SK-N-SH treated with all-trans-retinoic acid at 6 μM for 48 hours (cell line): ENCODE measurements at regions not wholly inside any gene's neighbourhood (a gene's known extent, or its start where the extent isn't known, plus 50 kb on each side); places are given as distances from the start of the nearest gene placed in this dataset.

Experiments used
- ATAC-seq: fragments of 200-7000 bp; cut with Tn5 transposase; 3 replicates; pipeline ENCODE4 v1.9.1; 2020; ENCODE audit warnings: mild to moderate bottlenecking, moderate library complexity
- ARNTL ChIP-seq: fragments of 450-650 bp; formaldehyde crosslinking; IDR thresholded peaks from 2 replicates; pipeline ENCODE4 v1.5.0; 2020; ENCODE audit warnings: low read depth, mild to moderate bottlenecking, moderate library complexity, borderline replicate concordance
- BACH2 ChIP-seq: fragments of 250-450 bp; sonication (Bioruptor Pico); IDR thresholded peaks from 2 replicates; pipeline ENCODE4 v1.9.0; 2021; ENCODE audit warnings: mild to moderate bottlenecking, borderline replicate concordance
- CSDC2 ChIP-seq: fragments of 250-450 bp; sonication (Bioruptor Pico); IDR thresholded peaks from 2 replicates; pipeline ENCODE4 v1.5.0; 2020; ENCODE audit warnings: mild to moderate bottlenecking, moderate library complexity
- ESRRG ChIP-seq: fragments of 250-450 bp; sonication (Bioruptor Pico); IDR thresholded peaks from 2 replicates; pipeline ENCODE4 v1.6.1; 2021; ENCODE audit warnings: mild to moderate bottlenecking
- GLIS3 ChIP-seq: fragments of 250-450 bp; sonication (Bioruptor Pico); IDR thresholded peaks from 2 replicates; pipeline ENCODE4 v1.5.0; 2020; ENCODE audit warnings: mild to moderate bottlenecking, moderate library complexity
- ISL1 ChIP-seq: fragments of 250-450 bp; sonication (Bioruptor Pico); IDR thresholded peaks from 2 replicates; pipeline ENCODE4 v2.1.2; 2022; ENCODE audit warnings: mild to moderate bottlenecking, moderate library complexity
- OSR1 ChIP-seq: fragments of 250-450 bp; sonication (Bioruptor Pico); IDR thresholded peaks from 2 replicates; pipeline ENCODE4 v1.8.0; 2022; ENCODE audit warnings: moderate library complexity, mild to moderate bottlenecking, inconsistent platforms
- PPARA ChIP-seq: fragments of 250-450 bp; sonication (Bioruptor Pico); IDR thresholded peaks from 2 replicates; pipeline ENCODE4 v1.5.0; 2020; ENCODE audit warnings: mild to moderate bottlenecking, borderline replicate concordance
- RARB ChIP-seq: fragments of 250-450 bp; sonication (Bioruptor Pico); IDR thresholded peaks from 2 replicates; pipeline ENCODE4 v1.8.0; 2021; ENCODE audit warnings: mild to moderate bottlenecking, moderate library complexity
- SNAI2 ChIP-seq: fragments of 250-450 bp; sonication (Bioruptor Pico); IDR thresholded peaks from 2 replicates; pipeline ENCODE4 v1.5.0; 2020; ENCODE audit warnings: mild to moderate bottlenecking, moderate library complexity
- TCF4 ChIP-seq: fragments of 250-450 bp; sonication (Bioruptor Pico); IDR thresholded peaks from 2 replicates; pipeline ENCODE4 v1.8.0; 2021; ENCODE audit warnings: mild to moderate bottlenecking, moderate library complexity, borderline replicate concordance
- ZC3H10 ChIP-seq: fragments of 250-450 bp; sonication (Bioruptor Pico); IDR thresholded peaks from 2 replicates; pipeline ENCODE4 v1.5.1; 2021; ENCODE audit warnings: mild to moderate bottlenecking, moderate library complexity
- ZFP3 ChIP-seq: fragments of 250-450 bp; sonication (Bioruptor Pico); IDR thresholded peaks from 2 replicates; pipeline ENCODE4 v1.5.0; 2020; ENCODE audit warnings: mild to moderate bottlenecking, moderate library complexity
- ZFP30 ChIP-seq: fragments of 450-650 bp; formaldehyde crosslinking; IDR thresholded peaks from 2 replicates; pipeline ENCODE4 v1.5.0; 2022; ENCODE audit warnings: mild to moderate bottlenecking, moderate library complexity
- ZNF70 ChIP-seq: fragments of 450-650 bp; formaldehyde crosslinking; IDR thresholded peaks from 2 replicates; pipeline ENCODE4 v1.5.0; 2020; ENCODE audit warnings: mild to moderate bottlenecking, moderate library complexity
- TF ChIP-seq, protein P1 (sequence below): fragments of 250-450 bp; sonication (Bioruptor Pico); IDR thresholded peaks from 2 replicates; pipeline ENCODE4 v1.5.1; 2021; ENCODE audit warnings: mild to moderate bottlenecking, moderate library complexity
- TF ChIP-seq, protein P2 (sequence below): fragments of 250-450 bp; sonication (Bioruptor Pico); IDR thresholded peaks from 2 replicates; pipeline ENCODE4 v1.8.0; 2021; ENCODE audit warnings: low read depth, mild to moderate bottlenecking, moderate library complexity, borderline replicate concordance
- TF ChIP-seq, protein P3 (sequence below): fragments of 250-450 bp; sonication (Bioruptor Pico); IDR thresholded peaks from 2 replicates; pipeline ENCODE4 v1.5.0; 2020; ENCODE audit warnings: mild to moderate bottlenecking, moderate library complexity
- TF ChIP-seq, protein P4 (sequence below): fragments of 250-450 bp; sonication (Bioruptor Pico); IDR thresholded peaks from 2 replicates; pipeline ENCODE4 v1.5.1; 2020; ENCODE audit warnings: low read depth, mild to moderate bottlenecking, moderate library complexity
- TF ChIP-seq, protein P5 (sequence below): fragments of 250-450 bp; sonication (Bioruptor Pico); IDR thresholded peaks from 2 replicates; pipeline ENCODE4 v1.8.0; 2020; ENCODE audit warnings: mild to moderate bottlenecking, moderate library complexity, borderline replicate concordance

DNA sequence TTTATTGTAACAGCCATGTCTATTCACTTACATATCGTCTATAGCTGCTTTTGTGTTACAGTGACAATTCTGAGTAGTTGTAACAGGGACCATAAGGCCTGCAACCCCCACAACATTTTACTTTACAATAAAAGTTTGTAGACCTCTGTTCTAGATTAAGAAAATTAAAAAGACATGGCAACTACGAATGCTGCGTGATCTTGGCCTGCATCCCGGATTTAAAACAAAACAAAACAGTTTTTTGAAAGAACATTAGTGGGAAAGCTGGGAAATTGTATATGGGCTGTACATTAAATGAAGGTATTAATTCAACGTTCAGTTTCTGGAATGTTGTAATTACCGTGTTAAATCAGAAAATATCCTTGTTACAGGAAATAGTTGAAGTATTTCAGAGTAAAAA, 64.1 kb downstream of the RMI2 start:
- TF ChIP-seq ARNTL (CRISPR knock-in tag) (no peak), PPARA (no peak), ZC3H10 (no peak), ZNF70 (CRISPR knock-in tag) (no peak), TCF4 (CRISPR knock-in tag) (no peak), RARB (CRISPR knock-in tag) (no peak), ZFP3 (CRISPR knock-in tag) (no peak), SNAI2 (CRISPR knock-in tag) (no peak), GLIS3 (CRISPR knock-in tag) (no peak), ISL1 (CRISPR knock-in tag) (no peak), OSR1 (CRISPR knock-in tag) (no peak), CSDC2 (no peak), BACH2 (CRISPR knock-in tag) (no peak), ESRRG (CRISPR knock-in tag) (no peak), ZFP30 (CRISPR knock-in tag) (no peak)
- TF ChIP-seq, protein P1, sequence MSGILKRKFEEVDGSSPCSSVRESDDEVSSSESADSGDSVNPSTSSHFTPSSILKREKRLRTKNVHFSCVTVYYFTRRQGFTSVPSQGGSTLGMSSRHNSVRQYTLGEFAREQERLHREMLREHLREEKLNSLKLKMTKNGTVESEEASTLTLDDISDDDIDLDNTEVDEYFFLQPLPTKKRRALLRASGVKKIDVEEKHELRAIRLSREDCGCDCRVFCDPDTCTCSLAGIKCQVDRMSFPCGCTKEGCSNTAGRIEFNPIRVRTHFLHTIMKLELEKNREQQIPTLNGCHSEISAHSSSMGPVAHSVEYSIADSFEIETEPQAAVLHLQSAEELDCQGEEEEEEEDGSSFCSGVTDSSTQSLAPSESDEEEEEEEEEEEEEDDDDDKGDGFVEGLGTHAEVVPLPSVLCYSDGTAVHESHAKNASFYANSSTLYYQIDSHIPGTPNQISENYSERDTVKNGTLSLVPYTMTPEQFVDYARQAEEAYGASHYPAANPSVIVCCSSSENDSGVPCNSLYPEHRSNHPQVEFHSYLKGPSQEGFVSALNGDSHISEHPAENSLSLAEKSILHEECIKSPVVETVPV (CRISPR knock-in tag), result no peak
- TF ChIP-seq, protein P2, sequence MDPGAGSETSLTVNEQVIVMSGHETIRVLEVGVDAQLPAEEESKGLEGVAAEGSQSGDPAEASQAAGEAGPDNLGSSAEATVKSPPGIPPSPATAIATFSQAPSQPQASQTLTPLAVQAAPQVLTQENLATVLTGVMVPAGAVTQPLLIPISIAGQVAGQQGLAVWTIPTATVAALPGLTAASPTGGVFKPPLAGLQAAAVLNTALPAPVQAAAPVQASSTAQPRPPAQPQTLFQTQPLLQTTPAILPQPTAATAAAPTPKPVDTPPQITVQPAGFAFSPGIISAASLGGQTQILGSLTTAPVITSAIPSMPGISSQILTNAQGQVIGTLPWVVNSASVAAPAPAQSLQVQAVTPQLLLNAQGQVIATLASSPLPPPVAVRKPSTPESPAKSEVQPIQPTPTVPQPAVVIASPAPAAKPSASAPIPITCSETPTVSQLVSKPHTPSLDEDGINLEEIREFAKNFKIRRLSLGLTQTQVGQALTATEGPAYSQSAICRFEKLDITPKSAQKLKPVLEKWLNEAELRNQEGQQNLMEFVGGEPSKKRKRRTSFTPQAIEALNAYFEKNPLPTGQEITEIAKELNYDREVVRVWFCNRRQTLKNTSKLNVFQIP, result no peak
- TF ChIP-seq, protein P3, sequence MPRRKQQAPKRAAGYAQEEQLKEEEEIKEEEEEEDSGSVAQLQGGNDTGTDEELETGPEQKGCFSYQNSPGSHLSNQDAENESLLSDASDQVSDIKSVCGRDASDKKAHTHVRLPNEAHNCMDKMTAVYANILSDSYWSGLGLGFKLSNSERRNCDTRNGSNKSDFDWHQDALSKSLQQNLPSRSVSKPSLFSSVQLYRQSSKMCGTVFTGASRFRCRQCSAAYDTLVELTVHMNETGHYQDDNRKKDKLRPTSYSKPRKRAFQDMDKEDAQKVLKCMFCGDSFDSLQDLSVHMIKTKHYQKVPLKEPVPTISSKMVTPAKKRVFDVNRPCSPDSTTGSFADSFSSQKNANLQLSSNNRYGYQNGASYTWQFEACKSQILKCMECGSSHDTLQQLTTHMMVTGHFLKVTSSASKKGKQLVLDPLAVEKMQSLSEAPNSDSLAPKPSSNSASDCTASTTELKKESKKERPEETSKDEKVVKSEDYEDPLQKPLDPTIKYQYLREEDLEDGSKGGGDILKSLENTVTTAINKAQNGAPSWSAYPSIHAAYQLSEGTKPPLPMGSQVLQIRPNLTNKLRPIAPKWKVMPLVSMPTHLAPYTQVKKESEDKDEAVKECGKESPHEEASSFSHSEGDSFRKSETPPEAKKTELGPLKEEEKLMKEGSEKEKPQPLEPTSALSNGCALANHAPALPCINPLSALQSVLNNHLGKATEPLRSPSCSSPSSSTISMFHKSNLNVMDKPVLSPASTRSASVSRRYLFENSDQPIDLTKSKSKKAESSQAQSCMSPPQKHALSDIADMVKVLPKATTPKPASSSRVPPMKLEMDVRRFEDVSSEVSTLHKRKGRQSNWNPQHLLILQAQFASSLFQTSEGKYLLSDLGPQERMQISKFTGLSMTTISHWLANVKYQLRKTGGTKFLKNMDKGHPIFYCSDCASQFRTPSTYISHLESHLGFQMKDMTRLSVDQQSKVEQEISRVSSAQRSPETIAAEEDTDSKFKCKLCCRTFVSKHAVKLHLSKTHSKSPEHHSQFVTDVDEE, result no peak
- TF ChIP-seq, protein P4, sequence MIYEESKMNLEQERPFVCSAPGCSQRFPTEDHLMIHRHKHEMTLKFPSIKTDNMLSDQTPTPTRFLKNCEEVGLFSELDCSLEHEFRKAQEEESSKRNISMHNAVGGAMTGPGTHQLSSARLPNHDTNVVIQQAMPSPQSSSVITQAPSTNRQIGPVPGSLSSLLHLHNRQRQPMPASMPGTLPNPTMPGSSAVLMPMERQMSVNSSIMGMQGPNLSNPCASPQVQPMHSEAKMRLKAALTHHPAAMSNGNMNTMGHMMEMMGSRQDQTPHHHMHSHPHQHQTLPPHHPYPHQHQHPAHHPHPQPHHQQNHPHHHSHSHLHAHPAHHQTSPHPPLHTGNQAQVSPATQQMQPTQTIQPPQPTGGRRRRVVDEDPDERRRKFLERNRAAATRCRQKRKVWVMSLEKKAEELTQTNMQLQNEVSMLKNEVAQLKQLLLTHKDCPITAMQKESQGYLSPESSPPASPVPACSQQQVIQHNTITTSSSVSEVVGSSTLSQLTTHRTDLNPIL (CRISPR knock-in tag), result no peak
- peak; percentile 7; the same call in 2 of the 3 replicates for ATAC-seq

GRCh38 chr16:11410376-11411058, 65.3 kb downstream of the RMI2 start:
- ATAC-seq, result peak; percentile 58
- TF ChIP-seq, protein P5, sequence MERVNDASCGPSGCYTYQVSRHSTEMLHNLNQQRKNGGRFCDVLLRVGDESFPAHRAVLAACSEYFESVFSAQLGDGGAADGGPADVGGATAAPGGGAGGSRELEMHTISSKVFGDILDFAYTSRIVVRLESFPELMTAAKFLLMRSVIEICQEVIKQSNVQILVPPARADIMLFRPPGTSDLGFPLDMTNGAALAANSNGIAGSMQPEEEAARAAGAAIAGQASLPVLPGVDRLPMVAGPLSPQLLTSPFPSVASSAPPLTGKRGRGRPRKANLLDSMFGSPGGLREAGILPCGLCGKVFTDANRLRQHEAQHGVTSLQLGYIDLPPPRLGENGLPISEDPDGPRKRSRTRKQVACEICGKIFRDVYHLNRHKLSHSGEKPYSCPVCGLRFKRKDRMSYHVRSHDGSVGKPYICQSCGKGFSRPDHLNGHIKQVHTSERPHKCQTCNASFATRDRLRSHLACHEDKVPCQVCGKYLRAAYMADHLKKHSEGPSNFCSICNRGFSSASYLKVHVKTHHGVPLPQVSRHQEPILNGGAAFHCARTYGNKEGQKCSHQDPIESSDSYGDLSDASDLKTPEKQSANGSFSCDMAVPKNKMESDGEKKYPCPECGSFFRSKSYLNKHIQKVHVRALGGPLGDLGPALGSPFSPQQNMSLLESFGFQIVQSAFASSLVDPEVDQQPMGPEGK (CRISPR knock-in tag), result 0 out of 2 replicates have a peak, but pooled peaks have one; percentile 25
- TF ChIP-seq, protein P3, result no peak
- no peak for TF ChIP-seq RARB (CRISPR knock-in tag)
- TF ChIP-seq, protein P4 (CRISPR knock-in tag), result no peak
- TF ChIP-seq, all 23 proteins: peak for 1
